Testis (tissue), 2 donors: ENCODE measurements at regions not wholly inside any gene's neighbourhood (a gene's known extent, or its start where the extent isn't known, plus 50 kb on each side); places are given as distances from the start of the nearest gene placed in this dataset.
A peak's percentile ranks its signal among the peaks of the same experiment; 100 is the strongest.

Source experiments
- DNase-seq: peaks from one replicate; pipeline ENCODE4 v3.0.0-alpha.2; 2019
- H3K27ac ChIP-seq, 2 donors: fragments of 200-600 bp; sonication (generic); one replicate each; pipeline ENCODE4 v1.5.1; 2019
- H3K27me3 ChIP-seq: fragments of 200-600 bp; sonication (generic); one replicate; pipeline ENCODE4 v1.5.1; 2019
- H3K36me3 ChIP-seq: fragments of 200-600 bp; sonication (generic); one replicate; pipeline ENCODE4 v1.5.1; 2017; ENCODE audit warnings: low read depth; ENCODE audit errors: missing control alignments
- H3K4me1 ChIP-seq: fragments of 200-600 bp; sonication (generic); one replicate; pipeline ENCODE4 v1.5.1; 2019
- H3K4me3 ChIP-seq, 2 donors: fragments of 200-600 bp; sonication (generic); one replicate each; pipeline ENCODE4 v1.5.1; 2017 to 2019
- H3K9me3 ChIP-seq: fragments of 200-600 bp; sonication (generic); one replicate; pipeline ENCODE4 v1.5.1; 2017
- POLR2A ChIP-seq: fragments of 450-650 bp; IDR thresholded peaks from one replicate; pipeline ENCODE4 v1.6.1; 2017; ENCODE audit warnings: antibody characterized with exemption, mild to moderate bottlenecking, moderate library complexity
- WGBS, 2 donors: methylation state at CpG; one replicate each; pipeline ENCODE4 v1.1.5; 2018; 5-methylcytosine and 5-hydroxymethylcytosine counted together
- intact Hi-C: fragments of 100-400 bp; cut with DNase I; formaldehyde crosslinking; loops from one replicate; pipeline ENCODE4 v1.15.1; 2023; ENCODE audit warnings: low total_unique reads
- TF ChIP-seq, protein P1 (sequence below), 3 experiments: fragments of 450-650 bp in 2 of 3; fragments of 200-600 bp in 1 of 3; sonication (generic) in 1 of 3; IDR thresholded peaks; one replicate each; pipeline ENCODE4 v1.5.1; 2016 to 2019; ENCODE audit warnings: antibody characterized with exemption in 3 of 3, mild to moderate bottlenecking in 2 of 3, moderate library complexity in 1 of 3

GRCh38 chr15:35705884-35706585, 160.1 kb upstream of the DPH6 start:
- WGBS, 2 donors: 47 to 52% methylated on average over 4 of the region's 4 CpGs
- Histone ChIP-seq H3K27ac (peak overlapping the region in 1 of 2 donors; percentile 22), H3K9me3 (no peaks in the 10 kb centered on the region), H3K36me3 (no peaks in the 10 kb centered on the region), H3K4me1 (peaks cover 15% of the 10 kb centered on the region), H3K27me3 (no peaks in the 10 kb centered on the region), H3K4me3 (no peak overlapping the region)
- TF ChIP-seq, protein P1, sequence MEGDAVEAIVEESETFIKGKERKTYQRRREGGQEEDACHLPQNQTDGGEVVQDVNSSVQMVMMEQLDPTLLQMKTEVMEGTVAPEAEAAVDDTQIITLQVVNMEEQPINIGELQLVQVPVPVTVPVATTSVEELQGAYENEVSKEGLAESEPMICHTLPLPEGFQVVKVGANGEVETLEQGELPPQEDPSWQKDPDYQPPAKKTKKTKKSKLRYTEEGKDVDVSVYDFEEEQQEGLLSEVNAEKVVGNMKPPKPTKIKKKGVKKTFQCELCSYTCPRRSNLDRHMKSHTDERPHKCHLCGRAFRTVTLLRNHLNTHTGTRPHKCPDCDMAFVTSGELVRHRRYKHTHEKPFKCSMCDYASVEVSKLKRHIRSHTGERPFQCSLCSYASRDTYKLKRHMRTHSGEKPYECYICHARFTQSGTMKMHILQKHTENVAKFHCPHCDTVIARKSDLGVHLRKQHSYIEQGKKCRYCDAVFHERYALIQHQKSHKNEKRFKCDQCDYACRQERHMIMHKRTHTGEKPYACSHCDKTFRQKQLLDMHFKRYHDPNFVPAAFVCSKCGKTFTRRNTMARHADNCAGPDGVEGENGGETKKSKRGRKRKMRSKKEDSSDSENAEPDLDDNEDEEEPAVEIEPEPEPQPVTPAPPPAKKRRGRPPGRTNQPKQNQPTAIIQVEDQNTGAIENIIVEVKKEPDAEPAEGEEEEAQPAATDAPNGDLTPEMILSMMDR (IDR thresholded peaks at IDR 0.05): no peak
- no peak for TF ChIP-seq POLR2A
- DNase-seq: peak; percentile 30
- intact Hi-C loops: no loop called here

- no peak for DNase-seq
- no peak for TF ChIP-seq POLR2A
- TF ChIP-seq, protein P1 (IDR thresholded peaks at IDR 0.05): no peak
Measured at GRCh38 chr15:35712956-35713355, 167.0 kb upstream of the DPH6 start.

DNA sequence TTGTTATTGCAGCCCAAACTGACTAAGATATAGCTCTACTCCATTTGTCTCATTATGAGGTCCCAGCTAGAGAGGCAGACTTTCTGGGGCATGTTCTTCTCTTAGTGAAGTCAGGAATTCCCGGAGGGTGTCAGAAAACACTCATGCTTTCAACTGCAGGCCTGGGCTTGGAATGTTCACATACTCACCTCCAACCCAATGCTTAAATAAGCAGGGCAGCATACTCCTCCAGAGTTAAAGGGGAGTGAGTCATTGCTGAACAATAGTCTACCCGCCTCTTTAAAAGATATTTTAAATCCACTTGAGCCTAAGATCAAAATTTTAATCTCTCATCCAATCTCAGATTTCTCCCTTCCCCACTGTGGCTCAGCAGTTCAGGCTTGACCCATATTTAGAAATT, 167.8 kb upstream of the DPH6 start:
- no peaks in the 10 kb centered on the region for H3K4me1 ChIP-seq
- no peaks in the 10 kb centered on the region for H3K27me3 ChIP-seq
- WGBS, 2 donors: 79 to 91% methylated on average over 2 of the region's 2 CpGs
- H3K4me3 ChIP-seq: no peak overlapping the region
- H3K9me3 ChIP-seq: no peaks in the 10 kb centered on the region
- no peaks in the 10 kb centered on the region for H3K36me3 ChIP-seq
- intact Hi-C loops: no loop called here
- H3K27ac ChIP-seq: no peak overlapping the region
- TF ChIP-seq, protein P1 (IDR thresholded peaks at IDR 0.05): no peak
- TF ChIP-seq POLR2A: no peak
- no peak for DNase-seq

More at GRCh38 chr15:35712956-35713355, 167.0 kb upstream of the DPH6 start:
- Histone ChIP-seq H3K36me3 (no peaks in the 10 kb centered on the region), H3K4me3 (no peak overlapping the region), H3K9me3 (no peaks in the 10 kb centered on the region), H3K27ac (no peak overlapping the region), H3K27me3 (no peaks in the 10 kb centered on the region), H3K4me1 (no peaks in the 10 kb centered on the region)
- intact Hi-C loops: no loop called here
- WGBS, 2 donors: 75 to 78% methylated on average over 2 of the region's 2 CpGs

DNA sequence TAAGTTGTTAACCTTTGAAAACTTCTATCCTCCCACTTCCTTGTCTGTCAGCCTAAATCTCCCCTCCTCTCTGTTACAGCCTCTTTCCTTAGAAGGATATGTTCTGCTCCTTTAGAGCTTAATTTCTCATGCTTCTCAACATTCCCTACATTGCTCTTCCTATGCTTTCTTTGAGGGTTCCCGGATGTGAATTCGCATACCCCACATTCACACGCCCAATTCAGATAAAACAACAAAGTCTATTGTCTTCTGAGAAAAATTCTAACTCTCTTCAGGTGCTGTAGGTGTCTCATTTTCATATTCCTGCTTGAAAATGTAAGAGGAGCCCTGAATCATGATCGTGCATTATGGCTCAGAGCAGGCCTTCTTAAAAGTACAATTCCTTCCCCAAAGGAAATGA, 171.8 kb upstream of the DPH6 start:
- no peak for DNase-seq
- no peaks in the 10 kb centered on the region for H3K27me3 ChIP-seq
- H3K4me3 ChIP-seq: no peak overlapping the region
- H3K27ac ChIP-seq: no peak overlapping the region
- no peaks in the 10 kb centered on the region for H3K4me1 ChIP-seq
- intact Hi-C loops: no loop called here
- no peaks in the 10 kb centered on the region for H3K9me3 ChIP-seq
- WGBS, 2 donors: 77 to 84% methylated on average over 4 of the region's 4 CpGs
- H3K36me3 ChIP-seq: no peaks in the 10 kb centered on the region
- TF ChIP-seq POLR2A: no peak
- TF ChIP-seq, protein P1 (IDR thresholded peaks at IDR 0.05): no peak

- Histone ChIP-seq H3K4me1 (no peaks in the 10 kb centered on the region), H3K36me3 (no peaks in the 10 kb centered on the region), H3K27me3 (no peaks in the 10 kb centered on the region), H3K27ac (no peak overlapping the region), H3K4me3 (no peak overlapping the region), H3K9me3 (no peaks in the 10 kb centered on the region)
- no peak for TF ChIP-seq POLR2A
- TF ChIP-seq, protein P1 (IDR thresholded peaks at IDR 0.05): no peak
- whole genome bisulfite sequencing, 2 donors: 79 to 82% methylated on average over 2 of the region's 2 CpGs
- DNase-seq: no peak
- intact Hi-C loops: no loop called here
Measured at GRCh38 chr15:35720019-35720418, 174.1 kb upstream of the DPH6 start.
